HCT116 (cell line): ENCODE measurements at regions not wholly inside any gene's neighbourhood (a gene's known extent, or its start where the extent isn't known, plus 50 kb on each side); places are given as distances from the start of the nearest gene placed in this dataset.

Experiments used
- EZH2 ChIP-seq: fragments of 200-600 bp; sonication (generic); IDR thresholded peaks from 2 replicates; pipeline ENCODE4 v1.6.1; 2017; ENCODE audit warnings: antibody characterized with exemption, mixed run types
- EZH2phosphoT487 ChIP-seq: fragments of 200-600 bp; IDR thresholded peaks from 2 replicates; pipeline ENCODE4 v1.6.1; 2018; ENCODE audit warnings: antibody characterized with exemption, borderline replicate concordance
- FOSL1 ChIP-seq: IDR thresholded peaks from 2 replicates; pipeline ENCODE4 v1.6.1; 2012; ENCODE audit warnings: low read depth
- POLR2A ChIP-seq: IDR thresholded peaks from 2 replicates; pipeline ENCODE4 v1.7.0; 2011; ENCODE audit warnings: borderline replicate concordance; ENCODE audit not compliant: insufficient read depth, insufficient read length; ENCODE audit errors: extremely low read depth
- POLR2AphosphoS5 ChIP-seq: IDR thresholded peaks from 2 replicates; pipeline ENCODE4 v1.6.1; 2011; ENCODE audit warnings: mild to moderate bottlenecking, low read depth, low read length, moderate library complexity
- TCF7L2 ChIP-seq: IDR thresholded peaks from 2 replicates; pipeline ENCODE4 v1.7.0; 2011; ENCODE audit warnings: borderline replicate concordance, inconsistent platforms; ENCODE audit not compliant: insufficient read depth, insufficient read length; ENCODE audit errors: extremely low read depth
- ZNF274 ChIP-seq: fragments of 200-500 bp; sonication (Bioruptor generic); IDR thresholded peaks from 2 replicates; pipeline ENCODE4 v1.6.1; 2014; ENCODE audit warnings: mild to moderate bottlenecking, low read depth, low read length, inconsistent platforms
- TF ChIP-seq, protein P1 (sequence below), 3 experiments: fragments of 200-600 bp in 1 of 3; sonication (generic) in 1 of 3; IDR thresholded peaks in 2 of 3; conservative IDR thresholded peaks in 1 of 3; 2 replicates each; pipeline ENCODE4 v1.5.1; 2012 to 2017; ENCODE audit warnings: low read depth in 2 of 3, low read length in 2 of 3, antibody characterized with exemption in 1 of 3, borderline replicate concordance in 1 of 3, control low read depth in 1 of 3, mild to moderate bottlenecking in 1 of 3, mixed read lengths in 1 of 3, mixed run types in 1 of 3, moderate library complexity in 1 of 3; ENCODE audit not compliant: insufficient read depth in 1 of 3
- TF ChIP-seq, protein P2 (sequence below): IDR thresholded peaks from 2 replicates; pipeline ENCODE4 v1.6.1; 2012
- TF ChIP-seq, protein P3 (sequence below): IDR thresholded peaks from 2 replicates; pipeline ENCODE4 v1.6.1; 2012

DNA sequence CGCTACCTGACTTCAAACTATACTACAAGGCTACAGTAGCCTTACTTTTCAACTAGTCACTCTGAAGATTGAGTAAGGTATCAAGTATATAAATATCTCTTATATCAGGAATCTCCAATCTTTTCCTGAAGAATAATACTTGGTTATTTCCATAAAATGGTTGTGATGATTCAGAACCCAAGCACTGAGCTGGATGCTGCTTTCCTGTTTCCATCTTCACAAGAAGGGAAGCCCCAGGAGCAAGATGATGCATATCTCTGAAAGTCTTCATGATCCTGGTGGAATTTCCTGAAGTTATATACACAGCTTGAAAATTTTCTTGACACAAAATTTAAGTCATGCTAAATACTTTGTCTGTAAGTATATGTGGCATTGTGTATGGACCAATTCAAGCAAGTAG lies 243.9 kb upstream of the TANK start:
- TF ChIP-seq EZH2 (no peak), FOSL1 (no peak), POLR2A (no peak), ZNF274 (no peak), POLR2AphosphoS5 (no peak), TCF7L2 (no peak), EZH2phosphoT487 (no peak)
- TF ChIP-seq, protein P1, sequence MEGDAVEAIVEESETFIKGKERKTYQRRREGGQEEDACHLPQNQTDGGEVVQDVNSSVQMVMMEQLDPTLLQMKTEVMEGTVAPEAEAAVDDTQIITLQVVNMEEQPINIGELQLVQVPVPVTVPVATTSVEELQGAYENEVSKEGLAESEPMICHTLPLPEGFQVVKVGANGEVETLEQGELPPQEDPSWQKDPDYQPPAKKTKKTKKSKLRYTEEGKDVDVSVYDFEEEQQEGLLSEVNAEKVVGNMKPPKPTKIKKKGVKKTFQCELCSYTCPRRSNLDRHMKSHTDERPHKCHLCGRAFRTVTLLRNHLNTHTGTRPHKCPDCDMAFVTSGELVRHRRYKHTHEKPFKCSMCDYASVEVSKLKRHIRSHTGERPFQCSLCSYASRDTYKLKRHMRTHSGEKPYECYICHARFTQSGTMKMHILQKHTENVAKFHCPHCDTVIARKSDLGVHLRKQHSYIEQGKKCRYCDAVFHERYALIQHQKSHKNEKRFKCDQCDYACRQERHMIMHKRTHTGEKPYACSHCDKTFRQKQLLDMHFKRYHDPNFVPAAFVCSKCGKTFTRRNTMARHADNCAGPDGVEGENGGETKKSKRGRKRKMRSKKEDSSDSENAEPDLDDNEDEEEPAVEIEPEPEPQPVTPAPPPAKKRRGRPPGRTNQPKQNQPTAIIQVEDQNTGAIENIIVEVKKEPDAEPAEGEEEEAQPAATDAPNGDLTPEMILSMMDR (IDR thresholded peaks at IDR 0.05 in 2 of 3, conservative IDR thresholded peaks at IDR 0.05 in 1 of 3; ENCODE audit: borderline replicate concordance in 1 of 3, insufficient read depth in 1 of 3, low read depth in 2 of 3, low read length in 2 of 3) = no peak
- TF ChIP-seq, protein P2, sequence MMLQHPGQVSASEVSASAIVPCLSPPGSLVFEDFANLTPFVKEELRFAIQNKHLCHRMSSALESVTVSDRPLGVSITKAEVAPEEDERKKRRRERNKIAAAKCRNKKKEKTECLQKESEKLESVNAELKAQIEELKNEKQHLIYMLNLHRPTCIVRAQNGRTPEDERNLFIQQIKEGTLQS = no peak
- TF ChIP-seq, protein P3, sequence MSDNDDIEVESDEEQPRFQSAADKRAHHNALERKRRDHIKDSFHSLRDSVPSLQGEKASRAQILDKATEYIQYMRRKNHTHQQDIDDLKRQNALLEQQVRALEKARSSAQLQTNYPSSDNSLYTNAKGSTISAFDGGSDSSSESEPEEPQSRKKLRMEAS = no peak
